Mesodermal cell (in vitro differentiated cells): ENCODE measurements at regions not wholly inside any gene's neighbourhood (a gene's known extent, or its start where the extent isn't known, plus 50 kb on each side); places are given as distances from the start of the nearest gene placed in this dataset.

Source experiments
- H3K27ac ChIP-seq: 2 replicates; pipeline ENCODE4 v1.7.0; 2013; ENCODE audit warnings: mild to moderate bottlenecking, low read depth, low read length, moderate library complexity; ENCODE audit not compliant: severe bottlenecking
- H3K36me3 ChIP-seq: 2 replicates; pipeline ENCODE4 v1.7.1; 2013; ENCODE audit warnings: mild to moderate bottlenecking, low read length, moderate library complexity; ENCODE audit not compliant: control insufficient read depth, insufficient read depth
- H3K4me1 ChIP-seq: one replicate; pipeline ENCODE4 v1.7.1; 2013; ENCODE audit warnings: mild to moderate bottlenecking, low read length; ENCODE audit not compliant: insufficient read depth, control insufficient read depth, poor library complexity, severe bottlenecking
- H3K4me3 ChIP-seq: 2 replicates; pipeline ENCODE4 v1.7.0; 2013; ENCODE audit warnings: low read length, control low read depth, mild to moderate bottlenecking; ENCODE audit not compliant: insufficient read depth, poor library complexity, severe bottlenecking; ENCODE audit errors: extremely low read depth
- H3K9me3 ChIP-seq: 2 replicates; pipeline ENCODE4 v1.7.1; 2013; ENCODE audit warnings: mild to moderate bottlenecking, low read length, moderate library complexity; ENCODE audit not compliant: control insufficient read depth
- whole genome bisulfite sequencing, 2 experiments: methylation state at CpG; one replicate each; pipeline ENCODE4 v1.1.5; 2013; ENCODE audit warnings: missing lambda C conversion rate in 2 of 2; ENCODE audit not compliant: insufficient coverage in 2 of 2; 5-methylcytosine and 5-hydroxymethylcytosine counted together

DNA sequence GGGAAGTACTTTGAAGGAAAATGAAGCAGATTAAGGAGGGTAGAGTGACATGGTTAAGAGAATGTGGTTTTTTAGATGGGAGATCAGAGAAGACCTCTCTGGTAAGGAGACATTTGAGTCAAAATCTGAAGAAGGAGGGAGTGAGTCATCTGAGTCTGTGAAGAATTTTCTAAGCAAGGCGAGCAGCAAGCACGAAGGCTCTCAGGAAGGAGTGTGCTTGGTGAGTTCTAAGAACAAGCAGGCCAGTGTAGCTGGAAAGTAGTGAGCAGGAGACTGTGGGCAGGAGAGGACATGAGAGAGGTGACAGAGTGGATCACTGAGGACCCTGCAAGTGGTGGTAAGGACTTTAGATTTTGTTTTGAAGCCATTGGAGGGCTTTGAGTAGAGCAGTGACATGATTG is 76.3 kb upstream of the FUT8 start:
- peaks cover 28% of the 10 kb centered on the region for H3K4me1 ChIP-seq
- whole genome bisulfite sequencing, 2 experiments, result 66 to 70% methylated on average over 2 of the region's 2 CpGs
- H3K27ac ChIP-seq, result no peak overlapping the region
- H3K36me3 ChIP-seq, result no peaks in the 10 kb centered on the region
- H3K4me3 ChIP-seq, result no peak overlapping the region
- no peaks in the 10 kb centered on the region for H3K9me3 ChIP-seq

DNA sequence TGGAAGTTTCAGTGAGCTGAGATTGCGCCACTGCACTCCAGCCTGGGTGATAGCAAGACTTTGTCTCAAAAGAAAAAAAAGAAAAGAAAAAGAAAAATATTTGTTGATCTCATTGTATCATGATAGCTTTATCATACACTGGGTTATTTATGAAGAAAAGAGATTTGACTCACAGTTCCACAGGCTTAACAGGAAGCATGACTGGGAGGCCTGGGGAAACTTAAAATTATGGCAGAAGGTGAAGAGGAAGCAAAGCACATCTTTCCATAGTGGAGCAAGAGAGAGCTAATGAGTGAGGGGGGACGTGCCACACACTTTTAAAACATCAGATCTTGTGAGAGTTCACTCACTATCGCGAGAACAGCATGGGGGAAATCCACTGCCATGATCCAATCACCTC is 72.7 kb upstream of the FUT8 start:
- no peaks in the 10 kb centered on the region for H3K36me3 ChIP-seq
- H3K4me3 ChIP-seq, result no peak overlapping the region
- peaks cover 15% of the 10 kb centered on the region for H3K4me1 ChIP-seq
- H3K27ac ChIP-seq, result no peak overlapping the region
- 90% methylated on average over 3 of the region's 4 CpGs; no CpG with 5 or more reads in 1 of the 2 experiments for WGBS, 2 experiments
- H3K9me3 ChIP-seq, result no peaks in the 10 kb centered on the region

DNA sequence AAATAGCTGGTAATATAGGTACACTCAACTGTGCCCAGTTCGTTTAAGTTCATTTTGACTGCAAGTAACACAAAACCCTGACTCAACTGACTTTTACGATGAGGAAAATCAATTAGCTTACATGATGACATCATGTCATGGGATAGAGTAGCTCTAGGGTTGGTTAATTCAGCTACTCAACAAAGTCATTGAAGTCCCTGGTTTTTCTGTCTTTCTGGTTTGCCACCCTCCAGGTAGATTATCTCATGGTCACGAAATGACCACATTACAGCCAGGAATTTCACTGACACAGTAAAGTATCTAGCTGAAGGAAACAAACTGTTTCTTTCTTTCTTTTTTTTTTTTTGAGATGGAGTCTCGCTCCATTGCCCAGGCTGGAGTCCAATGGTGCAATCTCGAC is 68.5 kb upstream of the FUT8 start:
- no peaks in the 10 kb centered on the region for H3K4me1 ChIP-seq
- H3K4me3 ChIP-seq, result no peak overlapping the region
- no peaks in the 10 kb centered on the region for H3K36me3 ChIP-seq
- 96 to 100% methylated on average over 1 to 3 of the region's 5 CpGs for WGBS, 2 experiments
- no peaks in the 10 kb centered on the region for H3K9me3 ChIP-seq
- H3K27ac ChIP-seq, result no peak overlapping the region

DNA sequence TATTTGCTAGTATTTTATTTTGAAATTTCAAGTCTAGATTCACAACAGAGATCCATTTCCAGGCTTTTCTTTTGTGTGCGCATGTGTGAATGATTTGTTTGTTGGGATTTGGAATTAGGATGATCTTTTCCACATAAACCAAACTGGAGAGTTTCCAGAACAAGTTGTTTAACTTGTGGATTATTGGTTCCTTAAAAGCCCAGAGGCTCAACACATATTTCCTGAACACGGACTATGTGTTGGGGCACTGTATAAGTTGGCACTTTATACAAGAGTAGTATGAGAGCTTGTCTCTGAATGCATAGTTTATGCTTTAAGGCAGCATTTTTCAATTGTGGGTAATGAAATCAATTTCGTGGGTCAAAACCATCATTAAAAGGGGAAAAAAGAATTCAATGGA is 67.3 kb upstream of the FUT8 start:
- Histone ChIP-seq H3K27ac (no peak overlapping the region), H3K4me1 (no peaks in the 10 kb centered on the region), H3K4me3 (no peak overlapping the region), H3K36me3 (no peaks in the 10 kb centered on the region), H3K9me3 (no peaks in the 10 kb centered on the region)
- 80% methylated on average over 1 of the region's 3 CpGs; no CpG with 5 or more reads in 1 of the 2 experiments for WGBS, 2 experiments

DNA sequence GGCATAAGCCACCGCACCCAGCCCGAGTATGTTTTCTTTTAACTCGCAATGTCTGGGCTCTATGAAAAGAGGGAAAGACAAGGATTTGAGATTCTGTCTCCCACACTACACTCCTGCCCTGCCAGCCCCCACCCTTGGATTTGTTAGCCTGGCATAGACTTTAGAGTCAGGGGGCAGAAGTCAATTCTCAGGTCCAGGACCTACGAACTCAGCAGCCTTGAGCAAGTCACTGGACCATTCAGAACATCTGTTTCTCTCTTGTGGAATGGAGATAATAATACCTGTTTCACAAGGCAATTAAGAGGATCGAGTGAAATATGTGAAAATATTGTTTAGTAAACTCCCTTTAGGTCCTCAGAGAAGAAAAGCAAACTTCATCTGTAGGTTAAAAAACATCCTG is 66.1 kb upstream of the FUT8 start:
- WGBS, 2 experiments, result 100% methylated on average over 1 of the region's 5 CpGs; no CpG with 5 or more reads in 1 of the 2 experiments
- H3K4me3 ChIP-seq, result no peak overlapping the region
- no peaks in the 10 kb centered on the region for H3K4me1 ChIP-seq
- H3K27ac ChIP-seq, result no peak overlapping the region
- H3K9me3 ChIP-seq, result no peaks in the 10 kb centered on the region
- no peaks in the 10 kb centered on the region for H3K36me3 ChIP-seq

DNA sequence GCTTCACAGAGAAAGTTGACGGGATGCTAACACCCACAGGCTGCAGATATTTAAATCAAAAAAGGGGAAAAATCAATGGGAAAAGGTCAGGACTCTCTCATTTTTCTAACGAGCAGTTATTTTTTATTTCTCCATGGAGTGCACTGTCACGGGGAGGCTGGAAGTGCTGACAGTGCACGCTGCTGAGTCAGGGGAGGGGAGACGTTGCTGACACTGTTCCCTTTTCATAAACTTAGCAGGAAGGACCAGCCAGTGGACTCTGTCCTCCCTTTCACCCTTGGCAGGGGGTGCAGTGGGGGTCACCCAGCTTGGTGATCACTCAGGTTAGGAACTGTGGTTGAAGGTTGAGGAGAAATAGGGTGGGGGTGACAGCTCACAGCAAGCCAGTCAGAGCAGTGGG is 65.6 kb upstream of the FUT8 start:
- 69 to 87% methylated on average over 2 to 3 of the region's 5 CpGs for whole genome bisulfite sequencing, 2 experiments
- Histone ChIP-seq H3K4me3 (no peak overlapping the region), H3K36me3 (no peaks in the 10 kb centered on the region), H3K27ac (no peak overlapping the region), H3K9me3 (no peaks in the 10 kb centered on the region), H3K4me1 (no peaks in the 10 kb centered on the region)

DNA sequence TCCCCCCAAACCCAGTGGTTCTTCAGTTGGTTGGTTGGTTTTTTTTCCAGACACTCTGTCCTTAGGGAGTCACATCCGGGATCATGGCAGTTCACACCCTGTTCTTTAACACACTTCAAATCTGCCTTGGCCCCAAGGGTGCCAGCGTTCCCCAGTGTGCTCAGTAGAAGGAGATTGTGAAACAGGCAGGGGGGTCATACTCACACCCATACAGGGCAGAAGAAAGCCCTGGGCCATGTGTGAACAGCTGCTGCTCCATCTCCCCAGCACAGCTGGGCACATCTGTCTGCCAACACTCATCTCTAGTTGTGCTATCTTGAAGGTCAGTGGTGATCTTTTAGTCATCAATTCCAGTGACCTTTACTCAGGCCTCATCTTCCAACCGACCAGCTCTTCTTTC is 64.4 kb upstream of the FUT8 start:
- Histone ChIP-seq H3K4me3 (no peak overlapping the region), H3K4me1 (no peaks in the 10 kb centered on the region), H3K9me3 (no peaks in the 10 kb centered on the region), H3K36me3 (no peaks in the 10 kb centered on the region), H3K27ac (no peak overlapping the region)
- 83 to 100% methylated on average over 1 to 2 of the region's 3 CpGs for WGBS, 2 experiments

DNA sequence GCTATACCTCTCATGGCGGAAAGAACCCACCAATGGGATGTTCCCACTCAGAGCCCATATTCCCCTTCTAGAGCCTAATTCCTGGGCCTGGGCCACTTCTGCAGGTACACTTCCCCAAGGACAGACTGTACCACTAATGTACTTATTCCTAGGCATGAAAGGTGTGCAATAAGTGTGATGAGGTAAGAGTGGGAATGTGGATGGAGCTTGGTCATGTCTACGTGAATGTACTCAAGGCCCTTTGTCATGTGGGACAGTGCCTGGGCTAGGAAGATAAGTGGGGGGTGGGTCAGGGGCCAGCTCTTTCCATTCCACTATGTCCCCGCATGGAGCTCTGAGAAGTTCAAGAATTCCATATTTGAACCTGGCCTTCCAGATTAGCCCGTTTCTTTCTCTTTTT is 63.4 kb upstream of the FUT8 start:
- no peak overlapping the region for H3K27ac ChIP-seq
- H3K9me3 ChIP-seq, result no peaks in the 10 kb centered on the region
- H3K4me1 ChIP-seq, result no peaks in the 10 kb centered on the region
- 93 to 100% methylated on average over 3 of the region's 4 CpGs for WGBS, 2 experiments
- H3K4me3 ChIP-seq, result no peak overlapping the region
- H3K36me3 ChIP-seq, result no peaks in the 10 kb centered on the region

DNA sequence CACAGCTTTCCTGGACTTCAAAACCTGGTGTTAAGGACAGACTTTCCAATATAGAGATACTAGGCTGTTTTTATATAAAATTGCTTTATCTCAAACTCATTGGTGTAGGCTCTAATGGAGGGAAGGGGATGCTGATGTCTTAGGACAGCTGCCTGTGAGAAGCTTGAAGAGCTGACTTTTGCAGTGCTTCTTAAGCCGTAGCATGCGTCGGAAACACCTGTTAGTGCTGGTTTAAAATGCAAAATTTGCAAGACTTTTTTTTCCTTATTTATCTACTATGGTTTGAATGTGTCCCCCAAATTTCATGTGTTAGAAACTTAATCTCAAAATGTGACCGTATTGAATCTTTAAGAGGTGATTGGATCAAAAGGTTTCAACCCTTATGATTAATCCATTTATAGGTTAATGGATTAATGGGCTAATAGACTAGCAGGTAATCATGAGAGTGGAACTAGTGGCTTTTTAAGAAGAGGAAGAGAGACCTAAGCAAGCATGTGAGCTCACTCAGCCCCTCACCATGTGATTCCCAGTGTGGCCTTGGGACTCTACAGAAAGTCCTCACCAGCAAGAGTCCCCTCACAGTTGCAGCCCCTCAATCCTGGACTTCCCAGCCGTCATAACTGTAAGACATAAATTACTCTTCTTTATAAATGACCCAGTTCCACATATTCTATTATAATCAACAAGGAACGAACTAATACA is 60.9 kb upstream of the FUT8 start:
- H3K27ac ChIP-seq, result no peak overlapping the region
- peaks cover 3% of the 10 kb centered on the region for H3K4me1 ChIP-seq
- no peaks in the 10 kb centered on the region for H3K36me3 ChIP-seq
- 60 to 100% methylated on average over 1 to 4 of the region's 6 CpGs for WGBS, 2 experiments
- H3K4me3 ChIP-seq, result no peak overlapping the region
- H3K9me3 ChIP-seq, result no peaks in the 10 kb centered on the region

DNA sequence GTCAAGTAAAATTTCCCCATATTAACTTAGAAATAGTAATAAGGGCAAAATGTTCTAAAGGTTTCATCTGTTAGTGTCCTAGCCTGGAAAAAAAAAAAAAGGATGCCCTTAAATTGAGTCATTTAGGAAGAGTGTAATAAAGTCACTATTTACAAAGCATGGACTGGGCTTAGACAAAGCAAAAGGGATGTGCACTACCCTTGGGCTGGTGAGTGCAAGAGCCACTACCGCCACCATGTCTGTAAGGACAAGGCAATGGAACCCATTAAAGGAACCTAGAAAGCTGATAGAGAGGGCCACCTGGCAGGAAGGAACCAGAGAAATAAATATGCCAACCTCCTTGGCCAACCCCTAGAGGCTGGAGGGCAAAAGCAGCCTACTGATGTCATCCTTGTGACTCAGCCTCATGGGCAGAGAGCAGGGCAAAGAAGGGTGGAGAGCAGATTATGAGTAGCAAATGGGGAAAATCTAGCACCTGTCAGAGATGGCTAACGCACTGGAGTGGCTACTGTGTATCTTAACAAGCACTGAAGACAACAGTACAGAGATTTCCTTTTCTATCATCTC is 59.5 kb upstream of the FUT8 start:
- Histone ChIP-seq H3K9me3 (no peaks in the 10 kb centered on the region), H3K27ac (no peak overlapping the region), H3K4me1 (peaks cover 6% of the 10 kb centered on the region), H3K4me3 (no peak overlapping the region), H3K36me3 (no peaks in the 10 kb centered on the region)
- 100% methylated on average over 1 of the region's 2 CpGs for WGBS, 2 experiments

DNA sequence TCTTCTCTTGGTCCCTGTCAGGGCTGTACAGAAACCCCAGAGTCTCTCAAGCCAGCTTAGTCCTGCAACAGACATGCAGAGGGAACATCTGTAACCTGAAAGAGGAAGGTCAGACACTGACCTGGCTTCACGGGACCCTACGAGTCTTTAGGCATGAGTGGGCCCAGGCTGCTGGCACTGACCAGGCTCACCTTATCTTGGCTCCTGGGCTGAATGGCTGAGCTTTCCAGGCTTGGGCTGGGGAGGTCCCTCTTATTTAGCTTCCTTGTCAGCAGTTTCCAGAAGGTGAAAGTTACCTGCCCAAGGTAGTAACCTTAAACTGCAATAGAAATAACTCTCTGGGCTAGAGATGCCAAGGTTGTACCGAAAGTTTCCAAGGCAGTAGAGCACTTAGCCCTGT is 58.4 kb upstream of the FUT8 start:
- Histone ChIP-seq H3K27ac (no peak overlapping the region), H3K9me3 (no peaks in the 10 kb centered on the region), H3K4me1 (peaks cover 6% of the 10 kb centered on the region), H3K36me3 (no peaks in the 10 kb centered on the region), H3K4me3 (no peak overlapping the region)
- 88 to 93% methylated on average over 3 of the region's 3 CpGs for WGBS, 2 experiments
